ENCODE measurements at regions not wholly inside any gene's neighbourhood (a gene's known extent, or its start where the extent isn't known, plus 50 kb on each side); places are given as distances from the start of the nearest gene placed in this dataset.

DNA sequence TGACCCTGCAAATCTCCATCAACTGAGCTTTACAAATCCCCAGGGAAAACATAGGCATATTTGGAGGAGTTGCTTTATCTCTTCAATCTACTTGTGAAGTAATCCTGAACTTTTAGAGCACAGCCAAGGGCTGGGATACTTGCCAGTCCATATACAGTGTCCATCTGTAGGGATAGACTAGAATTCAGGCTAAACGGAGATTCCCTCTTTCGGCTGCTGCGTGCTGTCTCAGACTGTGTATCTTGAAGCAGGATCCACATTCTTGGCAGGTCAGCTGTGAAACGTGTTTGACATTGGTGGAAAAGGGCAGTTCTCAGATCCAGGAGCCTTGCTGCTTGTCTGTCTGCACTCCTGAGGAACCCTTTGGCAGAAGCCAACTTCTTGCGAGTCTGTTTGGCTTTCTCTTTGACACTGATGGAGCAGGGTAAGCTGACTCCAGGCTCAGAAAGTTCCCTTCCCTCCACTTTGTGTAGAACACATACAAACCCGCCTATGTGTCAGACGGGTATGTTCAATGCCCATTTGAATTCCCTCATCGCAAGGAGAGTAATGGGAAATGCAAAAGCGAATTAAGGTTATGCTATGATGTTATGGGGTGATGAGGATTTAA, 221.8 kb downstream of the MAP2K4 start:
- Histone ChIP-seq H3K4me1 (ENCODE audit: control insufficient read depth, insufficient read depth, low read length, poor library complexity, severe bottlenecking) (no peaks in the 10 kb centered on the region), H3K27ac (ENCODE audit: low read depth, low read length, severe bottlenecking) (no peak overlapping the region), H3K4me3 (ENCODE audit: extremely low read depth, insufficient read depth, low read length, poor library complexity, severe bottlenecking) (no peak overlapping the region), H3K36me3 (ENCODE audit: control insufficient read depth, insufficient read depth, low read length) (no peaks in the 10 kb centered on the region), H3K9me3 (ENCODE audit: control insufficient read depth, low read length) (no peaks in the 10 kb centered on the region)
- WGBS, 2 experiments (ENCODE audit: insufficient coverage in 2 of 2) = 93 to 97% methylated on average over 8 of the region's 9 CpGs

DNA sequence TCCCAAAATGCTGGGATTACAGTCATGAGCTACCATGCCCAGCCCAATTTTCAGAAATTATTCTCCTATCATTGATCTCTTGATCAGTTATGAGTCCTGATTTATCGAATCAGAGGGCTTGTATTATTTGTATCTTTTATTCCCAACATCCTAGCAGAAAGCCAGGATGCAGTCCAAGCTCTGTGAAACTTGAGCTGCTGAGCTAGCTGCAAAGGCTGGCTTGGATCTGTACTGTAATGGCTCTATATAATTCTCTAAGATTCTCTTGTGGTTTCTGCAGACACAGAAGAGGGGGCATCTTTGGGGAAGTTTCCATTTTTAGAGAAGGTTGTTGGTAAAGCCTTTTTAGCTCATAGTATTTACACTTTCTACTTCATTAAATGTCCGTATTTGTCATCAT, 227.1 kb downstream of the MAP2K4 start:
- Histone ChIP-seq H3K4me1 (ENCODE audit: control insufficient read depth, insufficient read depth, low read length, poor library complexity, severe bottlenecking) (no peaks in the 10 kb centered on the region), H3K9me3 (ENCODE audit: control insufficient read depth, low read length) (no peaks in the 10 kb centered on the region), H3K27ac (ENCODE audit: low read depth, low read length, severe bottlenecking) (no peak overlapping the region), H3K36me3 (ENCODE audit: control insufficient read depth, insufficient read depth, low read length) (no peaks in the 10 kb centered on the region), H3K4me3 (ENCODE audit: extremely low read depth, insufficient read depth, low read length, poor library complexity, severe bottlenecking) (no peak overlapping the region)
- WGBS, 2 experiments (ENCODE audit: insufficient coverage in 2 of 2) = 100% methylated on average over 1 of the region's 2 CpGs; no CpG with 5 or more reads in 1 of the 2 experiments

DNA sequence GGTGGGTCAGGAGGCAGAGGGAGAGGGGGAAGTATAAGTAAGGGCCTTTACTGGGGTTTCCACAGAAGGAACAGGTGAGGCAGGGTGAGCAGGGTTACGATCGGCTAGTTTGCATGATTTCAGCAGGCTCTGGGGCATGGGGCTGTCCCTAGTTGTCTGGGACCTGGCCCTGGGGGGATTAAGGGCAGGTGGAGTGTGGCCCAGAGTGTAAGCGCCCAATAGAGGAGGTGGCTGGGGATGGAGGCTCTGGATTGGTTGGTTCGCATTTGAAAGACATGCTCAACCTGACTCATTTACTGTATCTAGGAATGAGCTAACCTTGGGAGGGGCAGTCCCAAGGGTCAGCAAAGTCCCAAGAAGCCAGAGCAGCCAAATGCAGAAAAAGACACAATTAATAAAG, 230.3 kb downstream of the MAP2K4 start:
- no peaks in the 10 kb centered on the region for H3K9me3 ChIP-seq (ENCODE audit: control insufficient read depth, low read length)
- no peak overlapping the region for H3K4me3 ChIP-seq (ENCODE audit: extremely low read depth, insufficient read depth, low read length, poor library complexity, severe bottlenecking)
- 89% methylated on average over 3 to 4 of the region's 4 CpGs for WGBS, 2 experiments (ENCODE audit: insufficient coverage in 2 of 2)
- H3K4me1 ChIP-seq (ENCODE audit: control insufficient read depth, insufficient read depth, low read length, poor library complexity, severe bottlenecking) = no peaks in the 10 kb centered on the region
- H3K27ac ChIP-seq (ENCODE audit: low read depth, low read length, severe bottlenecking) = no peak overlapping the region
- H3K36me3 ChIP-seq (ENCODE audit: control insufficient read depth, insufficient read depth, low read length) = no peaks in the 10 kb centered on the region

DNA sequence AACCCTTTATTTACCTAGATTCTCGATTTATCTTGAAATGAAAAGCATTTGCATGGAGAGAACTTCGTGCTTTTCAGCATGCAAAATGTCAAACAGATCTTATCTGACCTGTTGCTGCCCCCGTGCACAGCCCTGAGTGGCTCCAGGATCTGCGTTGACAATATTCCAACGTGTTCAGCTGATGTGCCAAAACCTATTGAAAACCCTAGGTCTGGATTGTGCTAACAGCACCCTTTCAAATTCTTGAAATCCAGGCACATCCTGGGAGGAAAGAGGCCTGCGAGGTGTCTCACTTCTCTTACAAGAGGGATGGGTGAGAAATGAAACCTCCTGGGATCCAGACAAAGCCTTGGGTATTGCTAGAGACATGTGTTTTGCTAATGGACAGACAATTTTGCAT, 231.8 kb downstream of the MAP2K4 start:
- H3K4me3 ChIP-seq (ENCODE audit: extremely low read depth, insufficient read depth, low read length, poor library complexity, severe bottlenecking) = no peak overlapping the region
- H3K9me3 ChIP-seq (ENCODE audit: control insufficient read depth, low read length) = no peaks in the 10 kb centered on the region
- 75 to 77% methylated on average over 5 of the region's 6 CpGs for WGBS, 2 experiments (ENCODE audit: insufficient coverage in 2 of 2)
- no peaks in the 10 kb centered on the region for H3K4me1 ChIP-seq (ENCODE audit: control insufficient read depth, insufficient read depth, low read length, poor library complexity, severe bottlenecking)
- H3K36me3 ChIP-seq (ENCODE audit: control insufficient read depth, insufficient read depth, low read length) = no peaks in the 10 kb centered on the region
- H3K27ac ChIP-seq (ENCODE audit: low read depth, low read length, severe bottlenecking) = no peak overlapping the region

DNA sequence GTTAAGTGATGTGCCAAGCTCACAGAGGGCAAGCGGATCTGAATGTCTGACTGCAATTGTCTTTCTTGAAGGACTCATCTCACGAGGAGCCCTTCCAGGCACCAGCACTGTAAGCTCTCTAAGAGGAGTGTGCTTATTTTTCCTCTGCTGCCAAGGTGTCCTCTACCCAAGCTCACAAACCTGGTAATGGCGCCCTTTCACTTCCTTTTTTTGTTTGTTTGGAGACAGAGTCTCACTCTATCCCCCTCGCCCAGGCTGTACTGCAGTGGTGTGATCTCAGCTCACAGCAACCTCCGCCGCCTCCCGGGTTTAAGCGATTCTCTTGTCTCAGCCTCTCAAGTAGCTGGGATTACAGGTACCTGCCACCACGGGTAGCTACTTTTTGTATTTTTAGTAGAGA, 233.8 kb downstream of the MAP2K4 start:
- Histone ChIP-seq H3K36me3 (ENCODE audit: control insufficient read depth, insufficient read depth, low read length) (no peaks in the 10 kb centered on the region), H3K27ac (ENCODE audit: low read depth, low read length, severe bottlenecking) (no peak overlapping the region), H3K4me3 (ENCODE audit: extremely low read depth, insufficient read depth, low read length, poor library complexity, severe bottlenecking) (no peak overlapping the region), H3K9me3 (ENCODE audit: control insufficient read depth, low read length) (no peaks in the 10 kb centered on the region), H3K4me1 (ENCODE audit: control insufficient read depth, insufficient read depth, low read length, poor library complexity, severe bottlenecking) (no peaks in the 10 kb centered on the region)
- WGBS, 2 experiments (ENCODE audit: insufficient coverage in 2 of 2) = 92 to 98% methylated on average over 9 of the region's 9 CpGs

DNA sequence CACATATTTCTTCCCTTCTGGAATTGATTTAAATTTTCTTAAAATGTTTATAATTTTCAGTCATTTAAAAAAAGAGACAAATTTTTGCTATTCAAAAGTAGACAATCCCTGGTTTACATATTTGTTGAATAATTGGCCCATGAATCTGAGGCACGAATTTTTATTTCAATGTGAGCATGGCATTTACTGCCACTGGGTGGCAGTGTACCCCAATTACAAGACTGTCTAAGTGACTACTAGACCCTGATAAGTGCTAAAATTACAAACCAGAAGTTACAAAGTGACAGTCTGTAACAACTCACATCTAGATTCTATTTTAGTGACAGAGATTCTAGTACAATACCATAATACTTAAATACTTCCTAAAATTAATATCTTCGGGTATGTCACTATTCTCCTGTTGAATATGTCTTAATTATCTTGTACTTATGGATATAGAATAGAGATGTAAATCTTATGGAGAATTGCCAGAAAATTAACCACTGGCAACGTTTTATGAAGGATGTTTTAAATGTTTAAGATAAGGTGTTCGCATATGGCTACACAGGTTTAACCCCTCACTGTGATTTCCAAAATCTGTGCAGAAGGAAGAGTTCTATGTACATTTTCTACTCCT, 235.8 kb downstream of the MAP2K4 start:
- Histone ChIP-seq H3K9me3 (ENCODE audit: control insufficient read depth, low read length) (peaks cover 1% of the 10 kb centered on the region), H3K4me3 (ENCODE audit: extremely low read depth, insufficient read depth, low read length, poor library complexity, severe bottlenecking) (no peak overlapping the region), H3K27ac (ENCODE audit: low read depth, low read length, severe bottlenecking) (no peak overlapping the region), H3K36me3 (ENCODE audit: control insufficient read depth, insufficient read depth, low read length) (no peaks in the 10 kb centered on the region), H3K4me1 (ENCODE audit: control insufficient read depth, insufficient read depth, low read length, poor library complexity, severe bottlenecking) (no peaks in the 10 kb centered on the region)
- WGBS, 2 experiments (ENCODE audit: insufficient coverage in 2 of 2) = 0% methylated on average over 1 of the region's 4 CpGs

DNA sequence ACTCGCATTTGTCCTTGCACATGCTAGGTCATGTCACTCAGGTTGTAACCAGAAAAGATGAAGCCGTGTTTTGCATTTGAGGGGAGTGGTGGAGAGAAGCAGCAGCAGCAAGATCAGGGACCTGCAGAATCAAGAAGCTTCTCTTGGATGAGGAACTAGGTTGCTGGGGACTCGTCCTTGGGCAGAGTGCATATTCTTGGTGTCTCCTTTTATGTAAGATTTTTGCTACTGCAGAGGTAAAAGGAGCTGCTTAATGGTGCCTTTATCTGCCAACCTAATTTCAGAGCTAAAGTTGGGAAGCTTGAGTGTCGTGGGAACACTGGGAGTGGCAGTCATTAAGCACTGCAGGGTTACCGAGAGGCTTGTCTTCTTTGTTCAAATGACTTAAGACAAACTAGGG, 236.5 kb downstream of the MAP2K4 start:
- no peaks in the 10 kb centered on the region for H3K36me3 ChIP-seq (ENCODE audit: control insufficient read depth, insufficient read depth, low read length)
- peaks cover 4% of the 10 kb centered on the region for H3K9me3 ChIP-seq (ENCODE audit: control insufficient read depth, low read length)
- H3K4me3 ChIP-seq (ENCODE audit: extremely low read depth, insufficient read depth, low read length, poor library complexity, severe bottlenecking) = no peak overlapping the region
- no peaks in the 10 kb centered on the region for H3K4me1 ChIP-seq (ENCODE audit: control insufficient read depth, insufficient read depth, low read length, poor library complexity, severe bottlenecking)
- 82 to 89% methylated on average over 4 of the region's 5 CpGs for WGBS, 2 experiments (ENCODE audit: insufficient coverage in 2 of 2)
- H3K27ac ChIP-seq (ENCODE audit: low read depth, low read length, severe bottlenecking) = no peak overlapping the region

DNA sequence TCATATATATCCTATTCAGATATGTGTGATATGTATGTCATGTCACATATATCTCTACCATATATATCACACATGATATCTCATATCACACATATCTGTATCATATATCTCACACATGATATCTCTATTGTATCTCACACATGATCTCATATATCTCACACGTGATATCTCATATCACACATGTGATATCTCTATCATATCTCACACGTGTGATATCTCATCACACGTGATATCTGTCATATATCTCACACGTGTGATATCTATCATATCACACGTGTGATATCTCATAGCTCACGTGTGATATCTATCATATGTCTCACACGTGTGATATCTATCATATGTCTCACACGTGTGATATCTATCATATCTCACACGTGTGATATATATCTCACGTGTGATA, 240.7 kb downstream of the MAP2K4 start:
- 94% methylated on average over 10 of the region's 10 CpGs for WGBS, 2 experiments (ENCODE audit: insufficient coverage in 2 of 2)

DNA sequence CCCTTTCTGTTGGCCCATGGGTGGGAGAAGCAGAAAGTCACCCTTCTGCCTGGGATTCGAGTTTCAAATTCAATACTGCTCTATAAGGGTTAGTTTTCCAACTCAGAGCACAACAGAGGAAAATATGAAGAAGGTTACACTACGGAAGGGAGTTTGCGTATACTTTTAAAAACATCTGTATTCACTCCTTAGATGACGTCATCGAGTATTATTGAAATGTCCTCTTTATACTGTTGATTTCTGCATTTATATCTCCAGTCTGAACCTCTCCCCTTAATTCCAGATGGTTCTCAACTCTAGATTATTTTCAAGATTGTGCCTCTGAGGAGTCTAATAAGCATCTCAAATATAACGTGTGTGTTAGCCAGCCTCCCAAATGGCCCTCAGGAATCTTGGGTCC, 249.1 kb downstream of the MAP2K4 start:
- Histone ChIP-seq H3K4me1 (ENCODE audit: control insufficient read depth, insufficient read depth, low read length, poor library complexity, severe bottlenecking) (no peaks in the 10 kb centered on the region), H3K36me3 (ENCODE audit: control insufficient read depth, insufficient read depth, low read length) (no peaks in the 10 kb centered on the region), H3K9me3 (ENCODE audit: control insufficient read depth, low read length) (peaks cover 10% of the 10 kb centered on the region), H3K27ac (ENCODE audit: low read depth, low read length, severe bottlenecking) (no peak overlapping the region), H3K4me3 (ENCODE audit: extremely low read depth, insufficient read depth, low read length, poor library complexity, severe bottlenecking) (no peak overlapping the region)
- WGBS, 2 experiments (ENCODE audit: insufficient coverage in 2 of 2) = 94 to 100% methylated on average over 4 to 6 of the region's 6 CpGs

More for the DNA sequence above, 240.7 kb downstream of the MAP2K4 start:
- H3K36me3 ChIP-seq (ENCODE audit: control insufficient read depth, insufficient read depth, low read length) = no peaks in the 10 kb centered on the region
- H3K9me3 ChIP-seq (ENCODE audit: control insufficient read depth, low read length) = peaks cover 4% of the 10 kb centered on the region
- H3K4me3 ChIP-seq (ENCODE audit: extremely low read depth, insufficient read depth, low read length, poor library complexity, severe bottlenecking) = no peak overlapping the region
- no peak overlapping the region for H3K27ac ChIP-seq (ENCODE audit: low read depth, low read length, severe bottlenecking)
- no peaks in the 10 kb centered on the region for H3K4me1 ChIP-seq (ENCODE audit: control insufficient read depth, insufficient read depth, low read length, poor library complexity, severe bottlenecking)

DNA sequence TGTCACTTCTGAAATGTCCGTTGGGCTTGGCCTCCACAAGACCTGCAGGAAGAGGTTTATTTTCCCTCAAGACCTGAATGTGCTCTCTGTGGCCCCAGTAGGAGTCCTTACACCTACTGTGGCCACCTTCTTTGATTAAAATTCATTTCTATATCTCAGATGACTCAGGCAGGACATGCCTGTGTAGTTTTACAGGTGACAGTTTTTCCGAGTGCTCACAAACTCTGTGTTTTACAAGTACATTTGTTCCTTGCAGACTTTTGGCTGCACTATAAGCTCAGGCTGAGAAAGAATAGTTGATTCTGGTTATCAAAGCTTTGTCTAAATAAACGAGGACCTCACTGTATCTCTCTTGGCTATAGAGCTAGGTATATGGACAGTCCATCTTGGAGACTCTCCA, 257.1 kb downstream of the MAP2K4 start:
- H3K27ac ChIP-seq (ENCODE audit: low read depth, low read length, severe bottlenecking) = no peak overlapping the region
- H3K4me3 ChIP-seq (ENCODE audit: extremely low read depth, insufficient read depth, low read length, poor library complexity, severe bottlenecking) = no peak overlapping the region
- peaks cover 4% of the 10 kb centered on the region for H3K4me1 ChIP-seq (ENCODE audit: control insufficient read depth, insufficient read depth, low read length, poor library complexity, severe bottlenecking)
- H3K9me3 ChIP-seq (ENCODE audit: control insufficient read depth, low read length) = peaks cover 10% of the 10 kb centered on the region
- 89% methylated on average over 1 to 3 of the region's 3 CpGs for WGBS, 2 experiments (ENCODE audit: insufficient coverage in 2 of 2)
- H3K36me3 ChIP-seq (ENCODE audit: control insufficient read depth, insufficient read depth, low read length) = no peaks in the 10 kb centered on the region

DNA sequence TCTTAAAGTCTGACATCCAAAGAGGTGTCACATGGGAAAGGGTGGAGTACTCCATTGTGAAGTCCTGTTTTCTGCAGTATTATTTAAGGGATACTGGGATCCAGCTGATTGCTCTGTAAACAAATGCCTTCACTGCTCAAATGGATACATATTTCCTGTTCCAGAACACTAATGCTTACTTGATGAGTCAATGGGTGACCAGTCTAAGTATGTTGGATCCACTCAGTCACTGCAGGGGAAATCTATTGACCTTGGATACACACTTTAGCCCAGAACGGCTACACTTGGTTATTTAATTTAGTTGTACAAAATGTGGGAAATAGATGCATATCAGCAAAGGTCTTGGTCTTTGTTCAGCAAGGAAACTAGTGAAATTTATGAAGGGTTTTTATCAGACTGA, 261.4 kb downstream of the MAP2K4 start:
- 90 to 100% methylated on average over 1 of the region's 1 CpG for WGBS, 2 experiments (ENCODE audit: insufficient coverage in 2 of 2)
- H3K4me3 ChIP-seq (ENCODE audit: extremely low read depth, insufficient read depth, low read length, poor library complexity, severe bottlenecking) = no peak overlapping the region
- peaks cover 4% of the 10 kb centered on the region for H3K4me1 ChIP-seq (ENCODE audit: control insufficient read depth, insufficient read depth, low read length, poor library complexity, severe bottlenecking)
- no peaks in the 10 kb centered on the region for H3K9me3 ChIP-seq (ENCODE audit: control insufficient read depth, low read length)
- no peaks in the 10 kb centered on the region for H3K36me3 ChIP-seq (ENCODE audit: control insufficient read depth, insufficient read depth, low read length)
- no peak overlapping the region for H3K27ac ChIP-seq (ENCODE audit: low read depth, low read length, severe bottlenecking)

All from mesodermal cell (in vitro differentiated cells).